ENCODE measurements at regions not wholly inside any gene's neighbourhood (a gene's known extent, or its start where the extent isn't known, plus 50 kb on each side); places are given as distances from the start of the nearest gene placed in this dataset.

- DNase-seq, result no peak
- H3K36me3 ChIP-seq (ENCODE audit: control insufficient read depth, insufficient read depth, low read length), result no peaks in the 10 kb centered on the region
- no peaks in the 10 kb centered on the region for H3K27me3 ChIP-seq (ENCODE audit: control insufficient read depth, insufficient read depth, low read length)
- no peaks in the 10 kb centered on the region for H3K4me1 ChIP-seq (ENCODE audit: control insufficient read depth, insufficient read depth, low read length)
- no peak overlapping the region for H3K27ac ChIP-seq (ENCODE audit: low read length)
- no peak overlapping the region for H3K4me3 ChIP-seq (ENCODE audit: low read length)
- no peaks in the 10 kb centered on the region for H3K9me3 ChIP-seq (ENCODE audit: control insufficient read depth, low read depth, low read length)
- 100% methylated on average over 1 of the region's 5 CpGs for WGBS (ENCODE audit: insufficient coverage, low lambda C conversion rate)
These were observed 56.5 kb upstream of the CWC22 start for GRCh38 chr2:180063494-180064092.

GRCh38 chr2:180062178-180062577, 55.1 kb upstream of the CWC22 start:
- WGBS (ENCODE audit: insufficient coverage, low lambda C conversion rate), result 80% methylated on average over 3 of the region's 4 CpGs
- H3K4me3 ChIP-seq (ENCODE audit: low read length), result no peak overlapping the region
- H3K36me3 ChIP-seq (ENCODE audit: control insufficient read depth, insufficient read depth, low read length), result no peaks in the 10 kb centered on the region
- no peak for DNase-seq
- no peak overlapping the region for H3K27ac ChIP-seq (ENCODE audit: low read length)
- no peaks in the 10 kb centered on the region for H3K27me3 ChIP-seq (ENCODE audit: control insufficient read depth, insufficient read depth, low read length)
- H3K9me3 ChIP-seq (ENCODE audit: control insufficient read depth, low read depth, low read length), result no peaks in the 10 kb centered on the region
- no peaks in the 10 kb centered on the region for H3K4me1 ChIP-seq (ENCODE audit: control insufficient read depth, insufficient read depth, low read length)

- no CpG with 5 or more reads among the region's 3 CpGs for WGBS (ENCODE audit: insufficient coverage, low lambda C conversion rate)
- H3K4me3 ChIP-seq (ENCODE audit: low read length), result no peak overlapping the region
- H3K4me1 ChIP-seq (ENCODE audit: control insufficient read depth, insufficient read depth, low read length), result no peaks in the 10 kb centered on the region
- H3K9me3 ChIP-seq (ENCODE audit: control insufficient read depth, low read depth, low read length), result no peaks in the 10 kb centered on the region
- H3K27me3 ChIP-seq (ENCODE audit: control insufficient read depth, insufficient read depth, low read length), result no peaks in the 10 kb centered on the region
- H3K36me3 ChIP-seq (ENCODE audit: control insufficient read depth, insufficient read depth, low read length), result no peaks in the 10 kb centered on the region
- no peak for DNase-seq
- no peak overlapping the region for H3K27ac ChIP-seq (ENCODE audit: low read length)
These were observed 54.4 kb upstream of the CWC22 start for GRCh38 chr2:180061546-180061945.

GRCh38 chr2:180061085-180061484, 54.0 kb upstream of the CWC22 start:
- H3K4me3 ChIP-seq (ENCODE audit: low read length), result no peak overlapping the region
- no peaks in the 10 kb centered on the region for H3K36me3 ChIP-seq (ENCODE audit: control insufficient read depth, insufficient read depth, low read length)
- no CpG with 5 or more reads among the region's 11 CpGs for WGBS (ENCODE audit: insufficient coverage, low lambda C conversion rate)

GRCh38 chr2:180058993-180059392, 51.9 kb upstream of the CWC22 start:
- 100% methylated on average over 1 of the region's 4 CpGs for WGBS (ENCODE audit: insufficient coverage, low lambda C conversion rate)
- Histone ChIP-seq H3K36me3 (ENCODE audit: control insufficient read depth, insufficient read depth, low read length) (no peaks in the 10 kb centered on the region), H3K4me1 (ENCODE audit: control insufficient read depth, insufficient read depth, low read length) (no peaks in the 10 kb centered on the region), H3K27me3 (ENCODE audit: control insufficient read depth, insufficient read depth, low read length) (no peaks in the 10 kb centered on the region), H3K27ac (ENCODE audit: low read length) (no peak overlapping the region), H3K4me3 (ENCODE audit: low read length) (no peak overlapping the region), H3K9me3 (ENCODE audit: control insufficient read depth, low read depth, low read length) (no peaks in the 10 kb centered on the region)
- DNase-seq, result no peak

More at GRCh38 chr2:180061085-180061484, 54.0 kb upstream of the CWC22 start:
- Histone ChIP-seq H3K27ac (ENCODE audit: low read length) (no peak overlapping the region), H3K4me1 (ENCODE audit: control insufficient read depth, insufficient read depth, low read length) (no peaks in the 10 kb centered on the region), H3K9me3 (ENCODE audit: control insufficient read depth, low read depth, low read length) (no peaks in the 10 kb centered on the region), H3K27me3 (ENCODE audit: control insufficient read depth, insufficient read depth, low read length) (no peaks in the 10 kb centered on the region)
- DNase-seq, result peak in 1 of 2 donors; percentile 32

GRCh38 chr2:180057706-180058412, 50.8 kb upstream of the CWC22 start:
- no peaks in the 10 kb centered on the region for H3K4me1 ChIP-seq (ENCODE audit: control insufficient read depth, insufficient read depth, low read length)
- no peaks in the 10 kb centered on the region for H3K36me3 ChIP-seq (ENCODE audit: control insufficient read depth, insufficient read depth, low read length)
- H3K27ac ChIP-seq (ENCODE audit: low read length), result no peak overlapping the region

More at GRCh38 chr2:180057706-180058412, 50.8 kb upstream of the CWC22 start:
- no peak overlapping the region for H3K4me3 ChIP-seq (ENCODE audit: low read length)
- no peaks in the 10 kb centered on the region for H3K27me3 ChIP-seq (ENCODE audit: control insufficient read depth, insufficient read depth, low read length)
- no peak for DNase-seq
- WGBS (ENCODE audit: insufficient coverage, low lambda C conversion rate), result no CpG with 5 or more reads among the region's 10 CpGs
- H3K9me3 ChIP-seq (ENCODE audit: control insufficient read depth, low read depth, low read length), result no peaks in the 10 kb centered on the region

All from large intestine (tissue), 3 donors.